ENCODE measurements at regions not wholly inside any gene's neighbourhood (a gene's known extent, or its start where the extent isn't known, plus 50 kb on each side); places are given as distances from the start of the nearest gene placed in this dataset.

DNA sequence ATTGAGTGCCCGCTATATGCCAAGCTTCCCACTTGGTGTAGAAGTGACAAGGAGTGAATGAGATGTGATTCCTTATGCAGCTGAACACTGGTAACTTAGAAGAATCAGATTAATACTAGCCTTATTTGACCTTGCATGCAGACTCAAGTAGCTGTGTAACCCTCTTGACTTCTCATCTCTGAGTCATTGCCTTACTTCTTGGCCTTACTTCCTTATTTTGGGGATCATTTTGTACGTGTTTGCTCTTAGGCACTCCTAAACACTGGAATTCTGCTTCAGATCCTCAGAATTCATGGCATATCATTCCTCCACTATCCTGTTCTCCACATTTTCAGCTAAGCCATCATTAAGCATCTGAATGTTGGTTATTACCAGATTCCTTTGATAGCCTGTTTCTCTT is 948.9 kb upstream of the ARRDC3 start:
- H3K27ac ChIP-seq: no peak overlapping the region
- DNase-seq (ENCODE audit: low spot score): no peak
- TF ChIP-seq, protein P1, sequence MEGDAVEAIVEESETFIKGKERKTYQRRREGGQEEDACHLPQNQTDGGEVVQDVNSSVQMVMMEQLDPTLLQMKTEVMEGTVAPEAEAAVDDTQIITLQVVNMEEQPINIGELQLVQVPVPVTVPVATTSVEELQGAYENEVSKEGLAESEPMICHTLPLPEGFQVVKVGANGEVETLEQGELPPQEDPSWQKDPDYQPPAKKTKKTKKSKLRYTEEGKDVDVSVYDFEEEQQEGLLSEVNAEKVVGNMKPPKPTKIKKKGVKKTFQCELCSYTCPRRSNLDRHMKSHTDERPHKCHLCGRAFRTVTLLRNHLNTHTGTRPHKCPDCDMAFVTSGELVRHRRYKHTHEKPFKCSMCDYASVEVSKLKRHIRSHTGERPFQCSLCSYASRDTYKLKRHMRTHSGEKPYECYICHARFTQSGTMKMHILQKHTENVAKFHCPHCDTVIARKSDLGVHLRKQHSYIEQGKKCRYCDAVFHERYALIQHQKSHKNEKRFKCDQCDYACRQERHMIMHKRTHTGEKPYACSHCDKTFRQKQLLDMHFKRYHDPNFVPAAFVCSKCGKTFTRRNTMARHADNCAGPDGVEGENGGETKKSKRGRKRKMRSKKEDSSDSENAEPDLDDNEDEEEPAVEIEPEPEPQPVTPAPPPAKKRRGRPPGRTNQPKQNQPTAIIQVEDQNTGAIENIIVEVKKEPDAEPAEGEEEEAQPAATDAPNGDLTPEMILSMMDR (IDR thresholded peaks at IDR 0.05): no peak

DNA sequence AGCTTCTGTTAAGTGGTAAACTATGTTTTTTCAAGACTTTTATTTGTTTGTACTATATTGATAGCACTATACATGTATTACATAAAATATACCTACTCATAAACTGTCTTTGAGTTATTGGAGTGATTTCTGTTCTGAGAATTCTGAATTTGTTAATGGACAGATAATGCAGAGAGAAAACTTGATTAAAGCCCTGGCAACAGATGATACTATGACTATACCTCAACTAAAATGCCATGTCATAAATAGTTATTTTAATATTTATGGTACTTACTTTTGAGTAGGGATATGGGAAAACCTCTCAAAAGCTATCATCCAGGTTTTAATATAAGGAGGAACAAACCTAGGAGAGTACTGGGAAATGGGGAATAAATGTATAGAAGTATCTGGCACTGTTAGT is 947.2 kb upstream of the ARRDC3 start:
- DNase-seq (ENCODE audit: low spot score): no peak
- no peak overlapping the region for H3K4me3 ChIP-seq
- no peak overlapping the region for H3K27ac ChIP-seq
- TF ChIP-seq, protein P1 (IDR thresholded peaks at IDR 0.05): no peak

More for the DNA sequence above, 948.9 kb upstream of the ARRDC3 start:
- H3K4me3 ChIP-seq: no peak overlapping the region

DNA sequence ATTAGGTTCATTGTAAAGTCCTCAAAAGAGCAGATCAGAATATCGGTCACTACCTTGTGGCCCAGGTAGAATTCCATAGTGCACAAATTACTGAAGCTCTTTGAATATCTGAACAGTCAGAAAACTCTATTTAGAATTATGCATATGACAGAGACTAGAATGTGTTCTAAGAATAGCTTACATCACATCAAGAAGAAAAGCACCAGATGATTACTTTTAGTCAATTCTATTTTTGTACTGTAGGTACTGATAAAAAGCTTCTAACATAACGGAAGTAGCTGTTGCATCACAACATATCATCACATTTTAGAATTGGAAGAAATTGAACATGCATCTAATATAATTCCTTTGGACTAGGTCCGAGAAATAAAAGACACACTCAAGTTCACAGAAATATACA is 946.6 kb upstream of the ARRDC3 start:
- Histone ChIP-seq H3K4me3 (no peak overlapping the region), H3K27ac (no peak overlapping the region)
- no peak for DNase-seq (ENCODE audit: low spot score)
- TF ChIP-seq, protein P1 (IDR thresholded peaks at IDR 0.05): no peak

DNA sequence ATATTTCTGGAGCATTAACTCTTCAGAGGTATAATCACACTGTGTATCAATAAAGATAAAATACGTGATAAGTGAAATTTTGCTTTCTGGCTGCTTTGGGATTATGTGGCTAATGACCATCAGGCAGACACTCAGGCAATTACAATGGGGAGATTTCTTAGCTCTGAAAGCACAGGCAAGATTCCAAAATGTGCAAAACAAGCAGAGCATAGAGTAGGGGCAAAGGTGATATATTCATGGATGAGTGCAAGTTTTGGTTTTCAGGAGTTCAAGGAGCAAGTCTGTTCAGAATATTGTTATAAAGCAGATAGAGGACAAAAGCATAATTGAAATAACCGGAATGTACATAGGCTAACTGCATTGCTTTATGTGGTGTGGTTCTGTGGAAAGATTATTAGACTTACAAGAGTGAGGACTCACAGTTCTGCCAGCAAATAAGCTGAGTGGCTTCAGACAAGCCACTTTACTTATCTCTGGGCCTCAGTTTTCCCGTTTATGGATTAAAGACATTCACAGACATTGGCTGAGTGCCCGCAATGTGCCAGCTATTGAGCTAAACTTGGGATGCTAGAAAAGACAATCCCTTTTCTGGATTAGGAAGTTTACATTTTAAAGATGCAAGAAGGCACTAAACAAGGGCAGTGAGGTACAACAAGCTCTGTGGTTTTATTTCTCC is 945.6 kb upstream of the ARRDC3 start:
- TF ChIP-seq, protein P1 (IDR thresholded peaks at IDR 0.05): no peak
- Histone ChIP-seq H3K27ac (no peak overlapping the region), H3K4me3 (no peak overlapping the region)
- no peak for DNase-seq (ENCODE audit: low spot score)

DNA sequence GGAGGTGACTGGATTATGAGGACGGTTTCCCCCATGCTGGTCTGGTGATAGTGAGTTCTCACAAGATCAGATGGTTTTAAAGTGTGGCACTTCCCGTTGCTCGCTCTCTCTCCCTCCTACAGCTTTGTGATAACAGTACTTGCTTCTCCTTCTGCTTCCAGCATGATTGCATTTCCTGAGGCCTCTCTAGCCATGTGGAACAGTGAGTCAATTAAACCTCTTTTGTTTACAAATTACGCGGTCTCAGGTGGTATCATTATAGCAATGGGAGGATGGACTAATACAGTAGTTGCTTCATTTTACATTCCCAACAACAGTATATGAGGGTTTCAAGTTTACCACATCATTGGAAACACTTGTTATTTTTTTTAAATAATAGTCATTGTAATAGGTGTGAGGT is 937.3 kb upstream of the ARRDC3 start:
- Histone ChIP-seq H3K4me3 (no peak overlapping the region), H3K27ac (no peak overlapping the region)
- TF ChIP-seq, protein P1 (IDR thresholded peaks at IDR 0.05): no peak
- DNase-seq (ENCODE audit: low spot score): no peak

DNA sequence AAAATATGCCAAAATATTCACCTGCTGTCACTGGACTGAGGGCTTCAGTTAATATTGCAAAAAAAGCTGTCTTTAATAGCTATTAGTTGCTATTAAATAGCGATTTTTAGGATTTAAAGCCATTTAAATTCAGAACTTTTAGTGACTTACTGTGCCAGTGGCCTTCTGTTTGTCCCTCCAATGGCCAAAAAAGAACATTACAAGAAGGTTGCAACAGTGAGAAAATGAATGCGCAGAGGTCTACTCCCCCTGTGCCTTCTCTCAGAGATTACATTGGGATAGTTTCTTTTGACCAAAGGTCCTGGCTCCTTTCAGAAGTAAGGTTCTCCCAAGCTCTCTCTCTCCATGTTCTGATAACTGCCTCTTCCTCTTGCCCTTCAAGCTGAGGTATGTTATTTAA is 930.3 kb upstream of the ARRDC3 start:
- TF ChIP-seq, protein P1 (IDR thresholded peaks at IDR 0.05): no peak
- DNase-seq (ENCODE audit: low spot score): no peak
- H3K4me3 ChIP-seq: no peak overlapping the region
- no peak overlapping the region for H3K27ac ChIP-seq

DNA sequence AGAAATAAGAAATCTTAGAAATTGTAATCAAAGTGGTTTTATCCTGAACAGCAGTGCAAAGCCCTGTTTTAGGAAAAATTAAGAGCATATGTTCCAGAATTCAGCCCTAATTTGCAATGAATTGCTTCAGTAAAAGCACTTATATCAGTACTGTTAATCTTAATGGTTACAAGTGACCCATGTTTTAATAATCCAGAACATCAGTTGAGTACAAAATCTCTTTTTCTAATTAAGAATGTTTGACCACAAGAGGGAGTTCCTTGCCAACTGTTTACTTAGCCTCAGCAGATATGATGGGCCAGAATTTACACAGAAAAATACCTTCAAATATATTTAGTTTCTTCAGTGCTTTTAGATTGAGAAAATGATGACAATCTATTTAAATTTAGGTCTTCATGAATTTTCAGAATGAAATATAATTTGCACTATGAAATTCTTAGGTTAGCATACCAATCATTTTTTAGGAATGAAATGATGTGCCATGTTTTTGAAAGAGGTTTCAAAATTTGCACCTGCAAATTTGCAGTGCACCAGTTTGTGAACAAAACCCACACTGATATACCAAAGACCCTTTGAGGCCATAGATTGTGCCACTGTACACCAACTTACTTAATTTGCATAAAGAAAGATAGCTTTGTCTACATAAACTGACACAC is 926.3 kb upstream of the ARRDC3 start:
- TF ChIP-seq, protein P1 (IDR thresholded peaks at IDR 0.05): no peak
- Histone ChIP-seq H3K4me3 (no peak overlapping the region), H3K27ac (no peak overlapping the region)
- no peak for DNase-seq (ENCODE audit: low spot score)
